Motor neuron (in vitro differentiated cells): ENCODE measurements at regions not wholly inside any gene's neighbourhood (a gene's known extent, or its start where the extent isn't known, plus 50 kb on each side); places are given as distances from the start of the nearest gene placed in this dataset.
A peak's percentile ranks its signal among the peaks of the same experiment; 100 is the strongest.
"Not testable (repeated sequence)": the region's sequence is repeated elsewhere in the genome, so short reads cannot be mapped to it uniquely, and the experiment has no call there.

Experiments
- ATAC-seq, 8 experiments: fragments of 200-7000 bp; cut with Tn5 transposase; replicated peaks in 6 of 8; 2 replicates each; pipeline ENCODE4 v1.8.0; 2021; ENCODE audit warnings: mild to moderate bottlenecking in 8 of 8, moderate library complexity in 8 of 8
- H3K27ac ChIP-seq, 2 donors: fragments of 250-450 bp; sonication (Bioruptor Pico); 2 replicates each; pipeline ENCODE4 v1.9.0; 2021; ENCODE audit warnings: antibody characterized with exemption in 2 of 2, mild to moderate bottlenecking in 2 of 2, moderate library complexity in 1 of 2
- H3K4me1 ChIP-seq, 2 donors: fragments of 250-450 bp; sonication (Bioruptor Pico); replicated peaks in 1 of 2; 2 replicates each; pipeline ENCODE4 v1.6.1; 2021; ENCODE audit warnings: antibody characterized with exemption in 2 of 2, mild to moderate bottlenecking in 2 of 2, moderate library complexity in 1 of 2
- H3K4me3 ChIP-seq, 5 donors: fragments of 250-450 bp; sonication (Bioruptor Pico); 2 replicates each; pipeline ENCODE4 v1.9.0; 2021; ENCODE audit warnings: antibody characterized with exemption in 5 of 5, mild to moderate bottlenecking in 5 of 5, moderate library complexity in 4 of 5
- WGBS, 10 experiments: fragments of 450-650 bp; shearing (Covaris generic); methylation state at CpG; one replicate each; pipeline ENCODE4 v1.0.0; 2022; 5-methylcytosine and 5-hydroxymethylcytosine counted together
- in situ Hi-C, 9 experiments: fragments of 400-800 bp; cut with MboI; loops; one replicate each; pipeline ENCODE4 v1.15.0; 2021; ENCODE audit warnings: low sequenced_read_pairs in 9 of 9, low pct_unique_long_range_greater_than_20kb in 2 of 9; ENCODE audit not compliant: unreplicated experiment in 9 of 9

DNA sequence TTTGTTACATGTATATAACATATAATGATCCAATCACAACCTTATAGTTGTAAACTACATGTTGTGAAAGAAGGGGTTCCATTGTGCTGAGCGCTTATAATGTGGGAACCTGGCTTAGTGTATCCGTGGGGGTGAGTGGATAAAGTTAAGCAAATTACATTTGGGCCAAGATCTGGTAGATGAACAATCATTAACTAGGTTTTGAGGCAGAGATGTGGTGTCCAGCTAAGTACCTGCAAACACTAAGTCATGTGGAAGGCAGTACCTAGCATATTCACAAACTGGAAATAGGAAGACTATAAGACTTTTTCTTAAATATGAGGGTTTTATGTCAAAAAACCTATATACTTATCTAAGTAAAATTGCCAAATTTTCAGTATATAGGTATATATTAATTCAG lies 167.2 kb upstream of the PDE4B start:
- H3K27ac ChIP-seq, result no peak overlapping the region
- H3K4me3 ChIP-seq, result no peak overlapping the region
- WGBS, 10 experiments, result 75 to 100% (median 94%) methylated on average over 1 to 2 of the region's 2 CpGs; no CpG with 5 or more reads in 3 of the 10 experiments
- H3K4me1 ChIP-seq, result no peaks in the 10 kb centered on the region
- no peak for ATAC-seq
- in situ Hi-C loops, result no loop called here

GRCh38 chr1:65626003-65626402 lies 166.7 kb upstream of the PDE4B start:
- in situ Hi-C loops, result no loop called here
- H3K4me3 ChIP-seq, result no peak overlapping the region
- no peak for ATAC-seq
- WGBS, 10 experiments, result 80 to 100% (median 97%) methylated on average over 1 to 3 of the region's 3 CpGs; no CpG with 5 or more reads in 3 of the 10 experiments
- H3K4me1 ChIP-seq, result no peaks in the 10 kb centered on the region
- no peak overlapping the region for H3K27ac ChIP-seq

DNA sequence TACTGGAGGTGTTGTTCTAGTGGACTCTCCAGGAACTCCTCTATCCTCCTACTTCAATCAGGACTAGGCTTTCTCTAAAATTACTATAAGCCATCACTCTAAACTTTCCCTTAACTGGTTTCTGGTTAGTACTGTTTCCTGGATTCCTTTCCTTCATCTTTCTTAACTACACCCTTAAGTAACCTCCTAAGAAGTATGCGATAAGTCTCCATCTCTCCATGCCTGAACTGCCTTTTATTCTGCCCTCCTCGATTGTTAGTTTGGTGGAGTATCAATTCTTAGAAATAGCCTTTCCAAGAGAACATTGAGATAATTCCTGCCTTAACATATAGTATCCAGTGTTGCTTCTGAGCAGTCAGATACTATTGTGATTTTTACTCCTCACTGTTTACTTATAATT lies 162.9 kb upstream of the PDE4B start:
- ATAC-seq, result no peak
- WGBS, 10 experiments, result 86 to 100% (median 100%) methylated on average over 1 to 2 of the region's 2 CpGs

GRCh38 chr1:65630855-65631254 lies 161.8 kb upstream of the PDE4B start:
- Histone ChIP-seq H3K27ac (no peak overlapping the region), H3K4me1 (no peaks in the 10 kb centered on the region), H3K4me3 (no peak overlapping the region)
- 15 to 76% (median 65%) methylated on average over 1 to 2 of the region's 2 CpGs for WGBS, 10 experiments
- no peak for ATAC-seq
- in situ Hi-C loops, result no loop called here

More for the DNA sequence above, 162.9 kb upstream of the PDE4B start:
- no peak overlapping the region for H3K27ac ChIP-seq
- in situ Hi-C loops, result no loop called here
- no peaks in the 10 kb centered on the region for H3K4me1 ChIP-seq
- no peak overlapping the region for H3K4me3 ChIP-seq

GRCh38 chr1:65632235-65632634 lies 160.5 kb upstream of the PDE4B start:
- no peaks in the 10 kb centered on the region for H3K4me1 ChIP-seq
- 57 to 100% (median 91%) methylated on average over 1 to 2 of the region's 2 CpGs for WGBS, 10 experiments
- in situ Hi-C loops, result no loop called here
- H3K27ac ChIP-seq, result no peak overlapping the region
- no peak overlapping the region for H3K4me3 ChIP-seq
- ATAC-seq, result no peak

DNA sequence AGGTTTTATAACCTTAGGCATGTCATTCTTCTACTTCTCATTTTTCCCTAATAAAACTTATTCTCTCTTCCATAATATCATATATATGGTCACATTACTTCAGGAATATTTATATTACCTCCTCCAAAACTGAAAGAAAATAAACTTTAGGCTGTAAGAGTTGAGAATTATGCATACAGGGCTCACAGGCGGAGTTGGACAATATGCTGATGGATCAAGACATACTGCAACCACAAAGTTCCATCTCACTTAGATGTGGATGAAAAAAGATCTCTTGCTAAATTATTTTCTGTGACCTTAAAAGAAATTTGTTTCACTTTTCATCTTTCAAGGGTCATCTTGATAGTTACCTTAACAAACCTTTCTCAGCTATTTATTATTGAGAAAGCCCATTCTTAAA lies 152.6 kb upstream of the PDE4B start:
- peak in 3 of 8 experiments; percentile 29 to 75 (median 68) for ATAC-seq
- in situ Hi-C loops, result no loop called here
- 0 to 100% (median 85%) methylated on average over 1 of the region's 1 CpG for WGBS, 10 experiments
- no peaks in the 10 kb centered on the region for H3K4me1 ChIP-seq
- no peak overlapping the region for H3K4me3 ChIP-seq
- H3K27ac ChIP-seq, result no peak overlapping the region

GRCh38 chr1:65649185-65649584 lies 143.5 kb upstream of the PDE4B start:
- ATAC-seq, H3K4me3 ChIP-seq, H3K27ac ChIP-seq, H3K4me1 ChIP-seq, in situ Hi-C loops: not testable (repeated sequence)
- 22 to 100% (median 82%) methylated on average over 1 of the region's 1 CpG; no CpG with 5 or more reads in 2 of the 10 experiments for WGBS, 10 experiments

- Histone ChIP-seq H3K4me1 (no peaks in the 10 kb centered on the region), H3K27ac (no peak overlapping the region), H3K4me3 (no peak overlapping the region)
- in situ Hi-C loops, result loop anchor here in 2 of 9 experiments (25.0 kb wide), 2 partner anchors 213 to 413 kb away; no protein-coding TSS in a partner anchor
- WGBS, 10 experiments, result 50 to 100% (median 80%) methylated on average over 1 of the region's 1 CpG; no CpG with 5 or more reads in 5 of the 10 experiments
- no peak for ATAC-seq
These were observed 142.0 kb upstream of the PDE4B start for GRCh38 chr1:65650682-65651081.

DNA sequence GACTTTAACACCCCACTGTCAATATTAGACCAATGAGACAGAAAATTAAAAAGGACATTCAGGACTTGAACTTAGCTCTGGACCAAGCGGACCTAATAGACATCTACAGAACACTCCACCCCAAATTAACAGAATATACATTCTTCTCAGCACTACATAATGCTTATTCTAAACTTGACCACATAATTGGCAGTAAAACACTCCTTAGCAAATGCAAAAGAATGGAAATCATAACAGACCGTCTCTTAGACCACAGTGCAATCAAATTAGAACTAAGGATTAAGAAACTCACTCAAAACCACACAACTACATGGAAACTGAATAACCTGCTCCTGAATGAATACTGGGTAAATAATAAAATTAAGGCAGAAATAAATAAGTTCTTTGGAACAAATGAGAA lies 138.2 kb upstream of the PDE4B start:
- not testable (repeated sequence) for ATAC-seq, H3K4me1 ChIP-seq, H3K4me3 ChIP-seq, H3K27ac ChIP-seq
- WGBS, 10 experiments, result 0 to 100% (median 76%) methylated on average over 1 to 2 of the region's 2 CpGs; no CpG with 5 or more reads in 1 of the 10 experiments
- in situ Hi-C loops, result loop anchor here in 2 of 9 experiments (25.0 kb wide), 2 partner anchors 217 to 417 kb away; no protein-coding TSS in a partner anchor

- H3K4me1 ChIP-seq, ATAC-seq, H3K4me3 ChIP-seq, H3K27ac ChIP-seq: not testable (repeated sequence)
- WGBS, 10 experiments, result 41 to 100% (median 89%) methylated on average over 2 of the region's 2 CpGs; no CpG with 5 or more reads in 3 of the 10 experiments
- in situ Hi-C loops, result loop anchor here in 2 of 9 experiments (25.0 kb wide), 2 partner anchors 220 to 420 kb away; no protein-coding TSS in a partner anchor
These were observed 135.1 kb upstream of the PDE4B start for GRCh38 chr1:65657609-65658008.

GRCh38 chr1:65658122-65658521 lies 134.6 kb upstream of the PDE4B start:
- in situ Hi-C loops, result loop anchor here in 2 of 9 experiments (25.0 kb wide), 2 partner anchors 221 to 421 kb away; no protein-coding TSS in a partner anchor

GRCh38 chr1:65668368-65668767 lies 124.3 kb upstream of the PDE4B start:
- in situ Hi-C loops, result loop anchor here in 2 of 9 experiments (25.0 kb wide), 2 partner anchors 231 to 431 kb away; no protein-coding TSS in a partner anchor
- no peak overlapping the region for H3K4me3 ChIP-seq
- no peak overlapping the region for H3K27ac ChIP-seq
- no peaks in the 10 kb centered on the region for H3K4me1 ChIP-seq
- no peak for ATAC-seq

More at GRCh38 chr1:65658122-65658521, 134.6 kb upstream of the PDE4B start:
- no peak overlapping the region for H3K27ac ChIP-seq
- peak in 1 of 8 experiments; percentile 54 for ATAC-seq
- WGBS, 10 experiments, result 20 to 77% (median 54%) methylated on average over 2 to 4 of the region's 4 CpGs; no CpG with 5 or more reads in 1 of the 10 experiments
- no peaks in the 10 kb centered on the region for H3K4me1 ChIP-seq
- H3K4me3 ChIP-seq, result no peak overlapping the region

- Histone ChIP-seq H3K4me3 (no peak overlapping the region), H3K27ac (no peak overlapping the region), H3K4me1 (no peaks in the 10 kb centered on the region)
- 41 to 100% (median 91%) methylated on average over 2 to 3 of the region's 3 CpGs for WGBS, 10 experiments
- in situ Hi-C loops, result loop anchor here in 2 of 9 experiments (25.0 kb wide), 2 partner anchors 233 to 433 kb away; no protein-coding TSS in a partner anchor
- no peak for ATAC-seq
These were observed 122.2 kb upstream of the PDE4B start for GRCh38 chr1:65670518-65670917.

GRCh38 chr1:65674522-65674921 lies 118.2 kb upstream of the PDE4B start:
- Histone ChIP-seq H3K4me3 (no peak overlapping the region), H3K27ac (no peak overlapping the region), H3K4me1 (no peaks in the 10 kb centered on the region)
- 85 to 100% (median 95%) methylated on average over 2 of the region's 2 CpGs; no CpG with 5 or more reads in 4 of the 10 experiments for WGBS, 10 experiments
- in situ Hi-C loops, result loop anchor here in 2 of 9 experiments (25.0 kb wide), 2 partner anchors 237 to 437 kb away; no protein-coding TSS in a partner anchor
- no peak for ATAC-seq
